ENCODE measurements at regions not wholly inside any gene's neighbourhood (a gene's known extent, or its start where the extent isn't known, plus 50 kb on each side); places are given as distances from the start of the nearest gene placed in this dataset.
"Not testable (repeated sequence)": the region's sequence is repeated elsewhere in the genome, so short reads cannot be mapped to it uniquely, and the experiment has no call there.

DNA sequence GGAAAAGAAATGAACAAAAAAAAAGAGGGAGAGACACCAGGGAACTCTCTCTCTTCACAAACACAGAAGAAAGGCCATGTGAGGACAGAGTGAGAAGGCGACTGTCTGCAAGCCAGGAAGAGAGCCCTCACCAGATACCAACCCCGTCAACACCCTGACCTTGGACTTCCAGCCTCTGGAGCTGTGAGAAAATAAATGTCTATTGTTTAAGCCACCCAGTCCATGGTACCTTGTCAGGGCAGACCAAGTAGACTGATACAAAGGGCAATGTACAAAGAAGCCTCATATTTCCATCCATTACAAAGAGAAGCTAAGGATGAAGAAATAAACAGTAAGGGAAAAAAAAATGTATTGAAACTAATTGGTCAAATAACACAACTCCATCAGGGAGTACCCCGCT lies 146.6 kb downstream of the ZNF281 start:
- TF ChIP-seq, protein P1, sequence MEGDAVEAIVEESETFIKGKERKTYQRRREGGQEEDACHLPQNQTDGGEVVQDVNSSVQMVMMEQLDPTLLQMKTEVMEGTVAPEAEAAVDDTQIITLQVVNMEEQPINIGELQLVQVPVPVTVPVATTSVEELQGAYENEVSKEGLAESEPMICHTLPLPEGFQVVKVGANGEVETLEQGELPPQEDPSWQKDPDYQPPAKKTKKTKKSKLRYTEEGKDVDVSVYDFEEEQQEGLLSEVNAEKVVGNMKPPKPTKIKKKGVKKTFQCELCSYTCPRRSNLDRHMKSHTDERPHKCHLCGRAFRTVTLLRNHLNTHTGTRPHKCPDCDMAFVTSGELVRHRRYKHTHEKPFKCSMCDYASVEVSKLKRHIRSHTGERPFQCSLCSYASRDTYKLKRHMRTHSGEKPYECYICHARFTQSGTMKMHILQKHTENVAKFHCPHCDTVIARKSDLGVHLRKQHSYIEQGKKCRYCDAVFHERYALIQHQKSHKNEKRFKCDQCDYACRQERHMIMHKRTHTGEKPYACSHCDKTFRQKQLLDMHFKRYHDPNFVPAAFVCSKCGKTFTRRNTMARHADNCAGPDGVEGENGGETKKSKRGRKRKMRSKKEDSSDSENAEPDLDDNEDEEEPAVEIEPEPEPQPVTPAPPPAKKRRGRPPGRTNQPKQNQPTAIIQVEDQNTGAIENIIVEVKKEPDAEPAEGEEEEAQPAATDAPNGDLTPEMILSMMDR (IDR thresholded peaks at IDR 0.05): no peak
- no peak for DNase-seq (ENCODE audit: low spot score in 2 of 2)
- H3K36me3 ChIP-seq: no peaks in the 10 kb centered on the region
- H3K27me3 ChIP-seq: peaks cover 4% of the 10 kb centered on the region
- no peaks in the 10 kb centered on the region for H3K9me3 ChIP-seq
- no peak overlapping the region for H3K27ac ChIP-seq
- H3K4me3 ChIP-seq: no peak overlapping the region
- 84% methylated on average over 3 of the region's 3 CpGs for WGBS
- no peaks in the 10 kb centered on the region for H3K4me1 ChIP-seq

DNA sequence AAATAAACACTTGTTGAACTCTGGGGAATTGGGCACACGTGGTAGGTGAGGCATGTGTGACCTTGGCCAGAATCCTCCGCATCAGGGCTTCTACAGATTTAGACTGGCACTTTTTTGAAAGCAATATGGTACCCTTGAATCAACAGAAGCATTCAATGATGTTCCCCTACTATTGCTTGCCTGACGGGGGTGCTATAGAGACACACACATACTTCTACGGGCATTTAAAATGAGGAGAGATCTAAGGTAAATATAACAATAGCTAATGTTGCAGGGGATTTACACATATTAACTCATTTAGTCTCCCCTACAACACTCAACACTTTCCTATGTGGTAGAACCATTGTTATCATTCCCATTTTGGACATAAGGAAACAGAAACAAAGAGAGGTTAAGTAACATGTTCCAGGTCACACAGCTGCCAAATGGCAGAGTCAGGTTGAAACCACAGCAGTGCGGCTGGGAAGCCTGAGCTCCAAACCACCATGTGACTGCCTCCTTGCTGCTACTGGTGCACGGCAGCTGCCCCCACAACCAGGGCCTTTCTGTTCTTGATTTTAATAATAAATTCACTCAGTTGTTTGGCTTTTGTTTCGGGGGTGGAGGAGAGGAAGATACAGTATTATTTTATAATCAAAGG lies 147.4 kb downstream of the ZNF281 start:
- no peak for DNase-seq (ENCODE audit: low spot score in 2 of 2)
- no peak for TF ChIP-seq EP300 (IDR thresholded peaks at IDR 0.05)
- TF ChIP-seq POLR2AphosphoS5 (IDR thresholded peaks at IDR 0.05): no peak
- Histone ChIP-seq H3K4me3 (no peak overlapping the region), H3K36me3 (no peaks in the 10 kb centered on the region), H3K9me3 (no peaks in the 10 kb centered on the region), H3K27me3 (peaks cover 4% of the 10 kb centered on the region), H3K27ac (no peak overlapping the region), H3K4me1 (no peaks in the 10 kb centered on the region)
- WGBS: 95% methylated on average over 7 of the region's 7 CpGs

DNA sequence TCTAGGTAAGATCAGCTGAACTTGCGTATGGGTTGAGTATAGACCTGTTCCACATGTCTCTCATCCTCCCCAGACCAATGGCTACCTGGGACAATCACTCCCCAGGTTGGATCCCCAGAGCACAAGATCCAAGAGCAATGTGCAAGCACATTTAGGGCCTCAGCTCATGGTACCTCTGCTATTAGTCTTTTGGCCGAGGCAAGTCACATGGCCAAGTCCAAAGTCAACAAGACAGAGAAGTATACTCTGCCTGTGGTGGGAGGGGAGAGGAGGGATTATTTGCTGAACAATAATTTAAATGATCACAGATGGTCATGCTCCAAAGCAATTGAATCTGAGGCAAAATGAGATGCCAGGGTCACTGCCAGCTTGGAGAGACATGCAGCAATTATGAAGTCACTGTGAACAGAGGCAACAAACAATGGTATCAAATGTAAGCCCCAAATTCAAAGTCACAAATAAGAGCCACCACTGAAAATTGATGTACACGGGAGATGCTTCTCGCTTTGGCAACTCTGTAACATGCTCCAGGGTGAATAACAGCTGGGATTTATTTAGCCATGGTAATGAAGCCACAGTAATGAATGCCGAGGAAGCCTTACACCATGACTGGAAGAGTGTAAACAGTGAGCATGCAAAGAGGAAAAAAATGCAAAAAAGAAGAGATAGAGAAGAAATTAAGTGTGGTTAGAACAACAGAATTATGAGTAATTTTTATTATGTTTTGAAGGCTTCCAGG lies 149.1 kb downstream of the ZNF281 start:
- Histone ChIP-seq H3K9me3 (no peaks in the 10 kb centered on the region), H3K27ac (no peak overlapping the region), H3K36me3 (no peaks in the 10 kb centered on the region), H3K27me3 (peaks cover 13% of the 10 kb centered on the region), H3K4me3 (no peak overlapping the region), H3K4me1 (no peaks in the 10 kb centered on the region)
- no peak for TF ChIP-seq POLR2A (IDR thresholded peaks at IDR 0.05)
- no peak for TF ChIP-seq POLR2AphosphoS5 (IDR thresholded peaks at IDR 0.05)
- no peak for TF ChIP-seq EP300 (IDR thresholded peaks at IDR 0.05)
- TF ChIP-seq, protein P1 (IDR thresholded peaks at IDR 0.05): no peak
- no peak for DNase-seq (ENCODE audit: low spot score in 2 of 2)
- WGBS: 64% methylated on average over 5 of the region's 5 CpGs

DNA sequence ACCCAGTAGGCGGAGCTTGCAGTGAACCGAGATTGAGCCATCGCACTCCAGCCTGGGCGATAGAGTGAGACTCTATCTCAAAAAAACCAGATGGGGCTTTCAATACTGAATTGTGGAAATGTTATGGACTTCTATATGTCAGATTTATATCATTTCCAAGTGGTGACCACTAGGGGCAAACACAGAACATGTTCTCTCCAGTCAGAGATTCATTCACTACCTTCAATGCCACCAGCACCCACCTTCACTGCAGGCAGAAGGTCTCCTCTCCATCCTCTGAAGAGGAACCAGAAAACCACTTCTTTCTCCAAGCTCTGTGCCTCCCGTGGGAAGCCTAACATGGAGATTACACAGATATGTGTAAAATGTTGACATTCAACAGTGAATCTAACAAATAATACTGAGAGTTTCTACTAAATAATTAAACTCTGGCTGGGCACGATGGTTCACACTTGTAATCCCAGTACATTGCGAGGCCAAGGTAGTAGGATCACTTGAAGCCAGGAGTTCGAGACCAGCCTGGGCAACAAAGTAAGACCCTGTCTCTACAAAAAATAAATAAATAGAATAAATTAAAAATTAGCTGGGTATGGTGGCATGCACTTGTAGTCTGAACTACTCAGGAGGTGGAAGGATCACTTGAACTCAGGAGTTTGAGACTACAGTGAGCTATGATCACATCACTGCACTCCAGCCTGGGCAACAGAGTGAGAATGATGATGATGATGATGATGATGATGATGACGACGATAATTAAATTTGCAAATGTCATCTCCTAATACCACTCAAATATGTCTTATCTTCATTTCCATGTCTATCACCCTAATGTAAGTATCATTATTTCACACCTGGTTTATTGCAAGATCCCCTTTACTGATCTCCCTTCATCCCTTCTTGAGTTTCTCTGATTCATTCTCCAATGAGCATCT lies 151.1 kb downstream of the ZNF281 start:
- WGBS: 89% methylated on average over 10 of the region's 10 CpGs
- Histone ChIP-seq H3K36me3 (no peaks in the 10 kb centered on the region), H3K4me1 (no peaks in the 10 kb centered on the region), H3K27me3 (peaks cover 13% of the 10 kb centered on the region), H3K4me3 (no peak overlapping the region), H3K27ac (no peak overlapping the region), H3K9me3 (no peaks in the 10 kb centered on the region)
- no peak for DNase-seq (ENCODE audit: low spot score in 2 of 2)
- TF ChIP-seq, protein P1 (IDR thresholded peaks at IDR 0.05): peak in 1 of 2 donors; percentile 20
- TF ChIP-seq POLR2A (IDR thresholded peaks at IDR 0.05) (no peak), POLR2AphosphoS5 (IDR thresholded peaks at IDR 0.05) (no peak), EP300 (IDR thresholded peaks at IDR 0.05) (no peak)

DNA sequence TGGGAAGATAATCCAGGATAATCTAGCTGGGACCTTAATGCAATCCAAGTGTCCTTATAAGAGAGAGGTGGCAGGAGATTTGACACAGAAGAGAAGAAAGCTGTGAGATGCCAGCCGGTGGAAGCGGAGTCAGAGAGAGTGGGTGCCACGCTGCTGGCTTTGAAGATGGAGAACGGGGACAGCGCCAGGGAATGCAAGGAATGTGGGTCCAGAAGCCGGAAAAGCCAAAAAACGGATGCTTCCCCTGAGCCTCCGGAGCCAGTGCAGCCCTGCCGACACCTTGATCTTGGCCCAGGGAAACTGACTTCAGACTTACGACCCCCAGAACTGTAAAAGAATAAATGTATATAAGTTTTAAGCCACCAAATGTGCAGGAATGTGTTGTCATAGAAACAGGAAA lies 152.6 kb downstream of the ZNF281 start:
- H3K27me3 ChIP-seq: peaks cover 13% of the 10 kb centered on the region
- H3K4me1 ChIP-seq: no peaks in the 10 kb centered on the region
- no peak for TF ChIP-seq POLR2A (IDR thresholded peaks at IDR 0.05)
- TF ChIP-seq, protein P1 (IDR thresholded peaks at IDR 0.05): no peak
- TF ChIP-seq POLR2AphosphoS5 (IDR thresholded peaks at IDR 0.05): no peak
- no peak for TF ChIP-seq EP300 (IDR thresholded peaks at IDR 0.05)
- H3K4me3 ChIP-seq: no peak overlapping the region
- H3K9me3 ChIP-seq: no peaks in the 10 kb centered on the region
- 46% methylated on average over 10 of the region's 10 CpGs for WGBS
- H3K36me3 ChIP-seq: no peaks in the 10 kb centered on the region
- DNase-seq (ENCODE audit: low spot score in 2 of 2): no peak
- no peak overlapping the region for H3K27ac ChIP-seq

DNA sequence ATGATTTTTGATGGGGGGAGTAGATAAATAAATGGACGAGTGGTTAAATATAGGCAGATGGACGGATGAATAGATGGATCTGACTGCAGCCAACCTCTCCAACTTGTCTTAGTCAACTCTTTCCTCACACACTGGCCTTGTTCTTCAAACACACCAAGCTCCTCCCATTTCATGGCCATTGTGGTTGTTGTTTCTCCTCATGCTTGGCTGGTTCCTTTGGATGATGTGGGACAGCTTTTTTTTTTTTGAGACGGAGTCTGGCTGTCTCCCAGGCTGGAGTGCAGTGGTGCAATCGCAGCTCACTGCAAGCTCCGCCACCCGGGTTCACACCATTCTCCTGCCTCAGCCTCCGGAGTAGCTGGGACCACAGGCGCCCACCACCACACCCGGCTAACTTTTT lies 155.2 kb downstream of the ZNF281 start:
- 88% methylated on average over 9 of the region's 9 CpGs for WGBS
- DNase-seq (ENCODE audit: low spot score in 2 of 2); H3K36me3 ChIP-seq; H3K9me3 ChIP-seq; H3K27ac ChIP-seq; H3K27me3 ChIP-seq; H3K4me3 ChIP-seq; H3K4me1 ChIP-seq: not testable (repeated sequence)

Measured in suprapubic skin (tissue), 4 donors.